Spleen (tissue), 11 donors: ENCODE measurements at regions not wholly inside any gene's neighbourhood (a gene's known extent, or its start where the extent isn't known, plus 50 kb on each side); places are given as distances from the start of the nearest gene placed in this dataset.

ENCODE experiments used
- DNase-seq: peaks from one replicate; pipeline ENCODE4 v3.0.0-alpha.2; 2020
- H3K27ac ChIP-seq, 8 donors: fragments of 200-600 bp; sonication (generic) in 7 of 8; 1 replicate in 4 of 8; 2 replicates in 4 of 8; pipeline versions ENCODE4 v1.5.0 to v1.8.0; 2016 to 2021; ENCODE audit warnings: inconsistent platforms in 4 of 8, mild to moderate bottlenecking in 4 of 8, moderate library complexity in 1 of 8
- H3K27me3 ChIP-seq, 7 donors: fragments of 200-600 bp; sonication (generic) in 6 of 7; replicated peaks in 1 of 7; 1 replicate in 4 of 7; 2 replicates in 3 of 7; pipeline versions ENCODE4 v1.5.0 to v1.8.0; 2016 to 2021; ENCODE audit warnings: inconsistent platforms in 3 of 7, mild to moderate bottlenecking in 1 of 7
- H3K36me3 ChIP-seq, 6 donors: fragments of 200-600 bp; sonication (generic) in 5 of 6; 1 replicate in 4 of 6; 2 replicates in 2 of 6; pipeline versions ENCODE4 v1.5.0 to v1.8.0; 2016 to 2021; ENCODE audit warnings: inconsistent platforms in 2 of 6
- H3K4me1 ChIP-seq, 6 donors: fragments of 200-600 bp; sonication (generic) in 5 of 6; 1 replicate in 3 of 6; 2 replicates in 3 of 6; pipeline versions ENCODE4 v1.5.0 to v1.8.0; 2016 to 2021; ENCODE audit warnings: inconsistent platforms in 3 of 6
- H3K4me3 ChIP-seq, 8 donors: fragments of 200-600 bp; sonication (generic) in 7 of 8; 1 replicate in 4 of 8; 2 replicates in 4 of 8; pipeline versions ENCODE4 v1.5.0 to v1.8.0; 2016 to 2021; ENCODE audit warnings: inconsistent platforms in 4 of 8, mild to moderate bottlenecking in 4 of 8, moderate library complexity in 2 of 8
- H3K9me3 ChIP-seq, 8 donors: fragments of 200-600 bp; sonication (generic) in 7 of 8; 1 replicate in 4 of 8; 2 replicates in 4 of 8; pipeline versions ENCODE4 v1.5.0 to v1.8.0; 2016 to 2021; ENCODE audit warnings: inconsistent platforms in 4 of 8
- POLR2A ChIP-seq, 3 donors: fragments of 450-650 bp; IDR thresholded peaks; one replicate each; pipeline ENCODE4 v1.5.1; 2017; ENCODE audit warnings: antibody characterized with exemption in 3 of 3, mild to moderate bottlenecking in 1 of 3
- POLR2AphosphoS5 ChIP-seq, 3 donors: sonication (generic); formaldehyde crosslinking; IDR thresholded peaks; one replicate each; pipeline ENCODE4 v1.5.1; 2017; ENCODE audit warnings: antibody characterized with exemption in 3 of 3
- WGBS, 5 donors: extraction: QIAGEN DNeasy Blood & Tissue Kit in 3 of 5; methylation state at CpG; one replicate each; pipeline versions ENCODE4 v1.1.5 to v1.1.7; 2013 to 2018; 5-methylcytosine and 5-hydroxymethylcytosine counted together
- intact Hi-C: fragments of 100-400 bp; cut with DNase I; formaldehyde crosslinking; loops from one replicate; pipeline ENCODE4 v1.15.0; 2023; ENCODE audit warnings: low total_unique reads
- TF ChIP-seq, protein P1 (sequence below), 11 experiments: fragments of 200-600 bp in 7 of 11; fragments of 450-650 bp in 4 of 11; sonication (generic) in 4 of 11; IDR thresholded peaks in 8 of 11; conservative IDR thresholded peaks in 3 of 11; 1 replicate in 7 of 11; 2 replicates in 4 of 11; pipeline versions ENCODE4 v1.4.0 to v1.8.0; 2016 to 2021; ENCODE audit warnings: antibody characterized with exemption in 11 of 11, inconsistent platforms in 4 of 11, mild to moderate bottlenecking in 1 of 11
- donor health status: healthy with polysubstance abuse.
- donor health status: DM: no; HTN: no; CAD: no; lungs with moderate emphysema.
- donor health status: DM: no; HTN: no; CAD: no.
- donor health status: Bipolar disorder and iron deficiency.
- donor health status: healthy.
- donor health status: DM: no; HTN: no; CAD: no.
- donor health status: DM: yes; HTN: yes; CAD: no.

DNA sequence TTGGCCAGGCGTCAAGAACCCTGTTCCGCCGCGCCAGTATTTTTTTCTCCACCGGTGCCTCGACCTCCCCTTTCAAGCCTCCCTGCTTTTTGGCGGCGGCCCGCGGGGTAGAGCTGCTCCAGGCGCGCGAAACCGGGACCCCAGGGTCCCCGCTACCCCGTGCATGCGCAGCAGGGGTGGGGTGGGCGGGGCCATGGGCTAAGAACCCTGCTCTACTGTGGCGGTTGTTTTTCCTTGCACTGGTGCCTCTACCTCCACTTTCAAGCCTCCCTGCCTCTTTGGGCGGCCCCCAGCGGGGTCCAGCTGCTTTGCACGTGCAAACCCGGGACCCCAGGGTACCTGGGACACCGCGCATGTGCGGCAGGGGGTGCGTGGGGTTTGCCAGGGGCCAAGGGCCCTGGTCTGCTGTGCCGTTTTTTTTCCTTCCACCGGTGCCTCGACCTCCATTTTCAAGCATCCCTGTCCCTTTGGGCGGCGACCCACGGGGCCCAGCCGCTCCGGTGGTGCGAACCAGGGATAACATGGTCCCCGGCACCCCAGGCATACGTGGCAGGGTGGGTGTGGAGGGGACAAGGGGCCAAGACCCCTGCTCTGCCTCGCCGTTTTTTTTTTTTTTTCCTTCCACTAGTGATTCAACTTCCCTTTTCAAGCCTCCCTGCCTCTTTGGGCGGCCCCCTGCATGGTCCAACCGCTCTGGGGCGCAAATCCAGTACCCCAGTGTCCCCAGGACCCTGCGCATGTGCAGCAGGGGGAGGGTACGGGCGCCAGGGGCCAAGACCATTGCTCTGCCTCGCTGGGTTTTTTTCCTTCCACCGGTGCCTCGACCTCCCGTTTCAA is 326.8 kb downstream of the ALG10 start:
- Histone ChIP-seq H3K9me3 (peaks cover 0 to 100% (median 99%) of the 10 kb centered on the region in 8 donors), H3K27me3 (peaks cover 0 to 13% (median 0%) of the 10 kb centered on the region in 7 donors), H3K4me1 (no peaks in the 10 kb centered on the region), H3K4me3 (no peak overlapping the region), H3K36me3 (no peaks in the 10 kb centered on the region), H3K27ac (no peak overlapping the region)
- whole genome bisulfite sequencing, 5 donors, result 55 to 60% (median 57%) methylated on average over 48 to 50 of the region's 50 CpGs
- intact Hi-C loops, result no loop called here
- no peak for TF ChIP-seq POLR2A (IDR thresholded peaks at IDR 0.05)
- TF ChIP-seq POLR2AphosphoS5 (IDR thresholded peaks at IDR 0.05), result no peak
- TF ChIP-seq, protein P1, sequence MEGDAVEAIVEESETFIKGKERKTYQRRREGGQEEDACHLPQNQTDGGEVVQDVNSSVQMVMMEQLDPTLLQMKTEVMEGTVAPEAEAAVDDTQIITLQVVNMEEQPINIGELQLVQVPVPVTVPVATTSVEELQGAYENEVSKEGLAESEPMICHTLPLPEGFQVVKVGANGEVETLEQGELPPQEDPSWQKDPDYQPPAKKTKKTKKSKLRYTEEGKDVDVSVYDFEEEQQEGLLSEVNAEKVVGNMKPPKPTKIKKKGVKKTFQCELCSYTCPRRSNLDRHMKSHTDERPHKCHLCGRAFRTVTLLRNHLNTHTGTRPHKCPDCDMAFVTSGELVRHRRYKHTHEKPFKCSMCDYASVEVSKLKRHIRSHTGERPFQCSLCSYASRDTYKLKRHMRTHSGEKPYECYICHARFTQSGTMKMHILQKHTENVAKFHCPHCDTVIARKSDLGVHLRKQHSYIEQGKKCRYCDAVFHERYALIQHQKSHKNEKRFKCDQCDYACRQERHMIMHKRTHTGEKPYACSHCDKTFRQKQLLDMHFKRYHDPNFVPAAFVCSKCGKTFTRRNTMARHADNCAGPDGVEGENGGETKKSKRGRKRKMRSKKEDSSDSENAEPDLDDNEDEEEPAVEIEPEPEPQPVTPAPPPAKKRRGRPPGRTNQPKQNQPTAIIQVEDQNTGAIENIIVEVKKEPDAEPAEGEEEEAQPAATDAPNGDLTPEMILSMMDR (IDR thresholded peaks at IDR 0.05 in 8 of 11, conservative IDR thresholded peaks at IDR 0.05 in 3 of 11), result no peak
- no peak for DNase-seq

DNA sequence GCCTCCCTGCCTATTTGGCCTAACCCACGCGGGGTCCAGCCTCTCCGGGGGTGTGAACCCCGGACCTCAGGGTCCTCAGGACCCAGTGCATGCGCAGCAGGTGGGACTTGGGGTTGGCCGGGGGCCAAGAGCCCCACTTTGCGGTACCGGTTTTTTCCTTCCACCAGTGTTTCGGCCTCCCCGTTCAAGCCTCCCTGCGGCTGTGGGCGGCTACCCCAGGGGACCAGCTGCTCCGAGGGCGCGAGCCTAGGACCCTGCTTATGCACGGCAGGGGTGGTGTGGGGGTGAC is 327.3 kb downstream of the ALG10 start:
- Histone ChIP-seq H3K27ac (no peak overlapping the region), H3K27me3 (peaks cover 0 to 16% (median 0%) of the 10 kb centered on the region in 7 donors), H3K36me3 (no peaks in the 10 kb centered on the region), H3K4me3 (no peak overlapping the region), H3K9me3 (peaks cover 0 to 100% (median 99%) of the 10 kb centered on the region in 8 donors), H3K4me1 (no peaks in the 10 kb centered on the region)
- WGBS, 5 donors, result 70 to 80% (median 76%) methylated on average over 16 of the region's 16 CpGs
- TF ChIP-seq POLR2A (IDR thresholded peaks at IDR 0.05) (no peak), POLR2AphosphoS5 (IDR thresholded peaks at IDR 0.05) (no peak)
- TF ChIP-seq, protein P1 (IDR thresholded peaks at IDR 0.05 in 8 of 11, conservative IDR thresholded peaks at IDR 0.05 in 3 of 11), result no peak
- no peak for DNase-seq
- intact Hi-C loops, result no loop called here

DNA sequence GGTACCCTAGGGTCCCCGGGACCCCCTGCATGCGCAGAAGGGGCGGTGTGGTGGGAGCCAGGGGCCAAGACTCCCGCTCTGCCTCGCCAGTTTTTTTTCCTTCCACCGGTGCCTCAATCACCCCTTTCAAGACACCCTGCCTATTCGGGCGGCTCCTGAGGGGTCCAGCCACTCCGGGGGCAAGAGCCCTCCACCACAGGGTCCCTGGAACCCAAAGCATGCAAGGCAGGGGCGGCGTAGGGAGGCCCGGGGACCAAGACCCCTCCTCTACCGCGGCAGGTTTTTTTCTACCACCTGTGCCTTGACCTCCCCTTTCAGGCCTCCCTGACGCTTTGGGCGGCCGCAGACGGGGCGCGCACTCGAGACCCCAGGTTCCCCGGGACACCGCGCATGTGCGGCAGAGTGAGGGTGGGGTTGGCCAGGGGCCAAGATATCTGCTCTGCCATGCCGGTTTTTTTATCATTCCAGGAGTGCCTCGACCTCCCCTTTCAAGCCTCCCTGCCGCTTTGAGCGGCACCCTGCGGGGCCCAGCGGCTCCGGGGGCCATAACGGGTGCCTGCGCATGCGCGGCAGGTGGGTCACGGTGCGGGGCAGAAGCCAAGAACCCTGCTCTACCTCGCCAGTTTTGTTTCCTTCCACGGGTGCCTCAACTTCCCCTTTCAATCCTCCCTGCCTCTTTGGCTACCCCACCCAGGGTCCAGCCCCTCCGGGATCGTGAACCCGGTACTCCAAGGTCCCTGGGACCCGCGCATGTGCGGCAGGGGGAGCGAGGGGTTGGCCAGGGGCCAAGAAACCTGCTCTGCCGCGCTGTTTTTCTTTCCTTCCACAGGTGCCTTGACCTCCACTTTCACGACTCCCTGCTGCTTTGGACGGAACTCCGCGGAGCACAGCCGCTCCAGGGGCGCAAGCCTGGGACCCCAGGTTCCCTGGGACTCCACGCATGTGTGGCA is 328.1 kb downstream of the ALG10 start:
- H3K27ac ChIP-seq, result no peak overlapping the region
- no peaks in the 10 kb centered on the region for H3K4me1 ChIP-seq
- intact Hi-C loops, result no loop called here
- TF ChIP-seq, protein P1 (IDR thresholded peaks at IDR 0.05 in 8 of 11, conservative IDR thresholded peaks at IDR 0.05 in 3 of 11), result no peak
- TF ChIP-seq POLR2AphosphoS5 (IDR thresholded peaks at IDR 0.05) (no peak), POLR2A (IDR thresholded peaks at IDR 0.05) (no peak)
- no peaks in the 10 kb centered on the region for H3K36me3 ChIP-seq
- no peak overlapping the region for H3K4me3 ChIP-seq
- H3K27me3 ChIP-seq, result peaks cover 0 to 22% (median 0%) of the 10 kb centered on the region in 7 donors
- peaks cover 0 to 100% (median 99%) of the 10 kb centered on the region in 8 donors for H3K9me3 ChIP-seq
- no peak for DNase-seq
- 62 to 75% (median 72%) methylated on average over 53 to 56 of the region's 56 CpGs for WGBS, 5 donors

DNA sequence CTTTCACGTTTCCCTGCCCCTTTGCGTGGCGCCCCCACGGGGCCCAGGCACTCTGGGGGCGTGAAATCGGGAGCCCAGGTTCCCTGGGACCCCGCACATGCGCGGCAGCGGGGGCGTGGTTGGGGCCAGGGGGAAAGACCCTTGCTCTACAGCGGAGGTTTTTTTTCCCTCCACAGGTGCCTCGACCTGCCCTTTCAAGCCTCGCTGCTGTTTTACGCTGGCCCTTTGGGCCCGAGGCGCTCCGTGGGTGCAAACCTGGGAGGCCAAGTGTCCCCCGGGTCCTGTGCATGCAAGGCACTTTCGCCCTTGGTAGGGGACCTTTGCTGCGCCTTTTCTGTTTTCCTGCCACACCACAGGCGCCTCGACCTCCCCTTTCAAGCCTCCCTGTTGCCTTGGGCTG is 329.8 kb downstream of the ALG10 start:
- no peak overlapping the region for H3K27ac ChIP-seq
- intact Hi-C loops, result no loop called here
- DNase-seq, result no peak
- no peaks in the 10 kb centered on the region for H3K36me3 ChIP-seq
- 55 to 72% (median 66%) methylated on average over 21 to 23 of the region's 23 CpGs for WGBS, 5 donors
- H3K4me1 ChIP-seq, result no peaks in the 10 kb centered on the region
- H3K4me3 ChIP-seq, result no peak overlapping the region
- no peak for TF ChIP-seq POLR2A (IDR thresholded peaks at IDR 0.05)
- TF ChIP-seq, protein P1 (IDR thresholded peaks at IDR 0.05 in 8 of 11, conservative IDR thresholded peaks at IDR 0.05 in 3 of 11), result no peak
- peaks cover 0 to 100% (median 99%) of the 10 kb centered on the region in 8 donors for H3K9me3 ChIP-seq
- H3K27me3 ChIP-seq, result peaks cover 0 to 27% (median 0%) of the 10 kb centered on the region in 7 donors
